MM.1S (cell line): ENCODE measurements at regions not wholly inside any gene's neighbourhood (a gene's known extent, or its start where the extent isn't known, plus 50 kb on each side); places are given as distances from the start of the nearest gene placed in this dataset.

Source experiments
- DNase-seq: peaks from one replicate; pipeline ENCODE4 v3.0.0-alpha.2; 2015
- H2AFZ ChIP-seq: fragments of 300-600 bp; sonication (generic); 2 replicates; pipeline ENCODE4 v1.6.0; 2016; ENCODE audit warnings: antibody characterized with exemption, low read length
- H3F3A ChIP-seq: fragments of 300-600 bp; sonication (generic); 2 replicates; pipeline ENCODE4 v1.6.1; 2016; ENCODE audit warnings: mild to moderate bottlenecking, antibody characterized with exemption, low read length, moderate library complexity, mixed read lengths; ENCODE audit not compliant: insufficient read depth
- H3K27ac ChIP-seq: fragments of 300-600 bp; sonication (generic); 2 replicates; pipeline ENCODE4 v1.5.1; 2016; ENCODE audit warnings: mild to moderate bottlenecking, low read length
- H3K27me3 ChIP-seq: fragments of 300-600 bp; sonication (generic); replicated peaks from 2 replicates; pipeline ENCODE4 v1.6.0; 2016; ENCODE audit warnings: low read length; ENCODE audit not compliant: insufficient read depth
- H3K36me3 ChIP-seq: fragments of 300-600 bp; sonication (generic); replicated peaks from 2 replicates; pipeline ENCODE4 v1.6.1; 2016; ENCODE audit warnings: mild to moderate bottlenecking, low read length, mixed read lengths; ENCODE audit not compliant: insufficient read depth
- H3K4me1 ChIP-seq: fragments of 300-600 bp; sonication (generic); 2 replicates; pipeline ENCODE4 v1.6.1; 2016; ENCODE audit warnings: low read length, mixed read lengths
- H3K4me2 ChIP-seq: fragments of 300-600 bp; sonication (generic); 2 replicates; pipeline ENCODE4 v1.6.0; 2016; ENCODE audit warnings: low read depth, low read length
- H3K4me3 ChIP-seq: fragments of 300-600 bp; sonication (generic); 2 replicates; pipeline ENCODE4 v1.5.1; 2016; ENCODE audit warnings: low read length, mixed read lengths
- H3K79me2 ChIP-seq: fragments of 300-600 bp; sonication (generic); 2 replicates; pipeline ENCODE4 v1.6.1; 2016; ENCODE audit warnings: mixed run types, low read length, mixed read lengths
- H3K9ac ChIP-seq: fragments of 300-600 bp; sonication (generic); 2 replicates; pipeline ENCODE4 v1.6.1; 2016; ENCODE audit warnings: low read length, mixed read lengths
- H3K9me2 ChIP-seq: fragments of 300-600 bp; sonication (generic); replicated peaks from 2 replicates; pipeline ENCODE4 v1.6.1; 2016; ENCODE audit warnings: mild to moderate bottlenecking, low read length, mixed read lengths; ENCODE audit not compliant: insufficient read depth
- H3K9me3 ChIP-seq: fragments of 300-600 bp; sonication (generic); replicated peaks from 2 replicates; pipeline ENCODE4 v1.6.1; 2016; ENCODE audit warnings: mild to moderate bottlenecking, low read length, mixed read lengths; ENCODE audit not compliant: insufficient read depth
- H4K20me1 ChIP-seq: fragments of 300-600 bp; sonication (generic); 2 replicates; pipeline ENCODE4 v1.6.1; 2016; ENCODE audit warnings: mild to moderate bottlenecking, low read length, moderate library complexity, mixed read lengths; ENCODE audit not compliant: insufficient read depth
- CTCF ChIP-seq: fragments of 300-600 bp; sonication (generic); IDR thresholded peaks from 2 replicates; pipeline ENCODE4 v1.5.1; 2016; ENCODE audit warnings: antibody characterized with exemption, low read length, mixed read lengths
- EZH2 ChIP-seq: fragments of 300-600 bp; sonication (generic); optimal IDR thresholded peaks from 2 replicates; pipeline ENCODE3; 2017; ENCODE audit warnings: low read depth, mild to moderate bottlenecking, antibody characterized with exemption, low read length, mixed read lengths
- EZH2phosphoT487 ChIP-seq: fragments of 300-600 bp; sonication (generic); IDR thresholded peaks from 2 replicates; pipeline ENCODE4 v1.6.1; 2018; ENCODE audit warnings: antibody characterized with exemption, low read length

DNA sequence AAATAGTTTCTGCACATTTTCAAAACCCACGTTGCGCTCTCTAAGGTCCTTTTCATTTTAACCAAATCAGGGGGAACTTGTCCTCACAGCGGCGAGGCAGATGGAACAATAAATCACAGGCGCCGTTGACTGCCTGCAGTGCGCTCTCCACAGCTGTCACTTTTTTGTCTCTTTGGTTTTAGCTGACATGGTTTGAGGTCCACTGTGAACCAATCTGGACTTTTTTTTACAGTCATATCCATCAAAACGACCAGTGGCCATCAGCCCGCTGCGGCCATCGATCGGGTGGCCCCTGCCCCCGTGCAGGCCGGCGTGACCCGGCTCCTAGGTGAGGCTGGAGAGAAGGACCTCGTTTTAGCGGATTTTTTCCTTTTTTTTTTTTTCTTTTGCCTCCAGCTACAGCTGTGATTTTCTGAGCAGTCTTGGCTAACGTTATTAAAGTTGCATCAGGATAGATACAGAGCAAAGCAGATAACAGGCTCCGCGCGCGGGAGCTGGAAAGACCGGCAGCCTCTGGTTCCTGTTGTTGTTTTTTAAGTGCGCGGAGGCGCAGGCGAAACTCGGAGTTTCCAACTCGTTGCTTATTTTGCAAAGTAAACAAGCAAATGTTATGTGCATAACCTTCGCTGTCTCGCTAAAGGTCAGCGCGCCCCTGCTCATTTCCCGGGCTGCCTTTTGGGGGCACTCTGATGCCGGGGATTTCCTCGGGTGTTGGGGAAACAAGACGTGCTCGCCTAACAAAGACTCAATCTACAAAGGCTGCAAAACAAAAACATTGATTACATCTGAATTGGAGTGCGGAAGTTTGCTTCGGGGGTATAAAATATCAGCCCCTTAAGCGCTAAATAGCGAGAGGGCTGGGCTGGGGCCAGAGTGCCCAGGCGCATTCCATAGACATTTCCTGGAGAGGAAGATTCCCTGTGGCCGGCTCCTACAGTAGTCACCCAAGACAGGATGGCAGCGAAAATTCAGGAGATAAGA is 414.8 kb upstream of the MKI67 start:
- H3K4me2 ChIP-seq, result peak overlapping the region; percentile 39; the same call in 1 of the 2 replicates

DNA sequence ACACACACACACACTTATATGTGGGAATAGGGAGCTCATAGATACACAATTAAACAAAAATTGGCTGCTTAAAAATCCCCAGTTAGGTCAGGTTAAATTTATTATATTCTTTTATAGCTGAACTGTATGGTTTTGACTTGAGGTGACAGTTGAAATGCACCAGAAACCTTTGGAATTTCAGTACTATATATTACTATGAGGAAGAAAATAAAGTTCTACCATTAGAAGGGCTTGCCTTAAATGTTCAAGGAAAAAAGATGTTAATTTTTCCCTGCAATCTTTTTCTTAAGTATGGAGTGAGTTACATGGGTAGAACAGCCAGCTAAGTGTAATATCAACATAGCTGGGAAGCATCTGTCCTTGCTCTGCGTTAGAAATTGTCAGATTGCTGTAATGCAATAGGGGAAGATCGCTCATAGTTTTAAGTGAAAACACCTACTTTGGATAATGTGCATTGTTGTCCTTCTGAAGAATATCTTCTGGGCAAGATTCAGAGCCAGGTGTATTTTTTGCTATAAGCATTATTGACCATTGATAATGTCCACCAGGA is 415.8 kb upstream of the MKI67 start:
- no peaks in the 10 kb centered on the region for H4K20me1 ChIP-seq
- H3K9ac ChIP-seq, result no peak overlapping the region
- H3K36me3 ChIP-seq, result no peaks in the 10 kb centered on the region
- TF ChIP-seq CTCF (no peak), EZH2phosphoT487 (no peak), EZH2 (no peak)
- H3K4me2 ChIP-seq, result no peak overlapping the region
- no peak for DNase-seq
- H3K79me2 ChIP-seq, result no peaks in the 10 kb centered on the region
- no peak overlapping the region for H3K27ac ChIP-seq
- H3K4me3 ChIP-seq, result no peak overlapping the region
- H3K9me3 ChIP-seq, result no peaks in the 10 kb centered on the region
- H3K4me1 ChIP-seq, result no peaks in the 10 kb centered on the region
- no peaks in the 10 kb centered on the region for H3K9me2 ChIP-seq
- no peak overlapping the region for H2AFZ ChIP-seq
- no peaks in the 10 kb centered on the region for H3F3A ChIP-seq
- H3K27me3 ChIP-seq, result no peaks in the 10 kb centered on the region

More for the DNA sequence above, 414.8 kb upstream of the MKI67 start:
- no peaks in the 10 kb centered on the region for H3K9me2 ChIP-seq
- H3K9ac ChIP-seq, result no peak overlapping the region
- no peaks in the 10 kb centered on the region for H3K36me3 ChIP-seq
- H4K20me1 ChIP-seq, result no peaks in the 10 kb centered on the region
- no peaks in the 10 kb centered on the region for H3K27me3 ChIP-seq
- H3F3A ChIP-seq, result no peaks in the 10 kb centered on the region
- no peak overlapping the region for H3K27ac ChIP-seq
- peak overlapping the region; percentile 7 for H2AFZ ChIP-seq
- DNase-seq, result no peak
- no peaks in the 10 kb centered on the region for H3K79me2 ChIP-seq
- H3K9me3 ChIP-seq, result no peaks in the 10 kb centered on the region
- H3K4me3 ChIP-seq, result no peak overlapping the region
- no peak for TF ChIP-seq EZH2phosphoT487
- TF ChIP-seq CTCF, result peak; percentile 15; the same call in 1 of the 2 replicates
- H3K4me1 ChIP-seq, result no peaks in the 10 kb centered on the region

GRCh38 chr10:128542659-128543058 is 416.4 kb upstream of the MKI67 start:
- H3K4me1 ChIP-seq, result no peaks in the 10 kb centered on the region
- no peak overlapping the region for H3K4me3 ChIP-seq
- H3K9me3 ChIP-seq, result no peaks in the 10 kb centered on the region
- H3K4me2 ChIP-seq, result no peak overlapping the region
- no peak overlapping the region for H2AFZ ChIP-seq
- H3K27ac ChIP-seq, result no peak overlapping the region
- H3K79me2 ChIP-seq, result no peaks in the 10 kb centered on the region
- no peaks in the 10 kb centered on the region for H4K20me1 ChIP-seq
- no peaks in the 10 kb centered on the region for H3F3A ChIP-seq
- no peaks in the 10 kb centered on the region for H3K36me3 ChIP-seq
- H3K27me3 ChIP-seq, result no peaks in the 10 kb centered on the region
- DNase-seq, result no peak
- H3K9me2 ChIP-seq, result no peaks in the 10 kb centered on the region
- no peak overlapping the region for H3K9ac ChIP-seq
- TF ChIP-seq EZH2phosphoT487 (no peak), CTCF (no peak), EZH2 (no peak)
